GM18858 (cell line): ENCODE measurements at regions not wholly inside any gene's neighbourhood (a gene's known extent, or its start where the extent isn't known, plus 50 kb on each side); places are given as distances from the start of the nearest gene placed in this dataset.
"Not testable (repeated sequence)": the region's sequence is repeated elsewhere in the genome, so short reads cannot be mapped to it uniquely, and the experiment has no call there.

ENCODE experiments used
- ATAC-seq: cut with Tn5 transposase; IDR thresholded peaks from one replicate; pipeline ENCODE4 v1.9.1; 2021; ENCODE audit not compliant: unreplicated experiment

- ATAC-seq: no peak
Observed at GRCh38 chrX:2640436-2641150, 50.5 kb upstream of the CD99 start.

- no peak for ATAC-seq
Observed at GRCh38 chrX:2638279-2638678, 52.8 kb upstream of the CD99 start.

- ATAC-seq: no peak
Observed at GRCh38 chrX:2635342-2635741, 55.8 kb upstream of the CD99 start.

GRCh38 chrX:2632533-2633504 lies 58.3 kb upstream of the CD99 start:
- ATAC-seq: no peak

- no peak for ATAC-seq
Observed at GRCh38 chrX:2631743-2632532, 59.2 kb upstream of the CD99 start.

- not testable (repeated sequence) for ATAC-seq
Observed at GRCh38 chrX:2630935-2631742, 60.0 kb upstream of the CD99 start.

- not testable (repeated sequence) for ATAC-seq
Observed at GRCh38 chrX:2630008-2630934, 60.8 kb upstream of the CD99 start.

GRCh38 chrX:2629316-2630007 lies 61.6 kb upstream of the CD99 start:
- ATAC-seq: no peak

GRCh38 chrX:2628751-2629315 lies 62.3 kb upstream of the CD99 start:
- ATAC-seq: no peak

GRCh38 chrX:2627272-2627867 lies 63.7 kb upstream of the CD99 start:
- ATAC-seq: peak; percentile 73

- no peak for ATAC-seq
Observed at GRCh38 chrX:2626750-2627149, 64.3 kb upstream of the CD99 start.

- no peak for ATAC-seq
Observed at GRCh38 chrX:2620576-2620975, 70.5 kb upstream of the CD99 start.

- no peak for ATAC-seq
Observed at GRCh38 chrX:2618516-2618915, 72.6 kb upstream of the CD99 start.

GRCh38 chrX:2614911-2615310 lies 76.2 kb upstream of the CD99 start:
- ATAC-seq: no peak

- ATAC-seq: no peak
Observed at GRCh38 chrX:2610246-2611170, 80.6 kb upstream of the CD99 start.

- ATAC-seq: peak; percentile 3
Observed at GRCh38 chrX:2609431-2610238, 81.5 kb upstream of the CD99 start.
